ENCODE measurements at regions not wholly inside any gene's neighbourhood (a gene's known extent, or its start where the extent isn't known, plus 50 kb on each side); places are given as distances from the start of the nearest gene placed in this dataset.

- no peaks in the 10 kb centered on the region for H3K9me3 ChIP-seq
Measured at GRCh38 chr10:131396121-131397050, 84.9 kb upstream of the TCERG1L start.

DNA sequence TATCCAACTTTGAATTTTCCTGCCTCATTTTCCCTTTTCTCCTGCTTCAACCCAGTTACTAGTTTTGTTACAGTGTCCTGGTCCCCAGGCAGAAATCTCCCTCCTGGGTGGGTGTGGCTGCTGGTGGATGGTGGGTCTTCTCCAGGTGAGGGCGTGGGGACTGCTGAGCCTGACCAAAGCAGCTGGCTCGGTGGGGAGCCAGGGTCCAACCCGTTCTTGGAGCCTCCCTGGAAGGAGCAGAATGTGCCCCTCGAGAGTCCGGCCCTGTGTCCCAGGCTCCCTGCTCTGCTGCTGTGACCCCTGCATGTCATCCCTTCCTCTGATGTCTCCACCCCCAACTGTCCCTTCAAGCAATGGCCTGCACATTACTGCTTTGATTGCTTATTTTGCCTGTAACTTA, 86.6 kb upstream of the TCERG1L start:
- H3K36me3 ChIP-seq = no peaks in the 10 kb centered on the region
- no peaks in the 10 kb centered on the region for H3K27me3 ChIP-seq
- DNase-seq = no peak
- H3K9me3 ChIP-seq = no peaks in the 10 kb centered on the region
- no peak for TF ChIP-seq CTCF (IDR thresholded peaks at IDR 0.05; ENCODE audit: low read depth, low read length)
- H3K4me1 ChIP-seq = no peaks in the 10 kb centered on the region
- H3K4me3 ChIP-seq (ENCODE audit: low read depth, low read length) = no peak overlapping the region

More at GRCh38 chr10:131396121-131397050, 84.9 kb upstream of the TCERG1L start:
- Histone ChIP-seq H3K4me3 (ENCODE audit: low read depth, low read length) (no peak overlapping the region), H3K27me3 (no peaks in the 10 kb centered on the region), H3K36me3 (no peaks in the 10 kb centered on the region), H3K4me1 (no peaks in the 10 kb centered on the region)
- no peak for TF ChIP-seq CTCF (IDR thresholded peaks at IDR 0.05; ENCODE audit: low read depth, low read length)
- DNase-seq = no peak

DNA sequence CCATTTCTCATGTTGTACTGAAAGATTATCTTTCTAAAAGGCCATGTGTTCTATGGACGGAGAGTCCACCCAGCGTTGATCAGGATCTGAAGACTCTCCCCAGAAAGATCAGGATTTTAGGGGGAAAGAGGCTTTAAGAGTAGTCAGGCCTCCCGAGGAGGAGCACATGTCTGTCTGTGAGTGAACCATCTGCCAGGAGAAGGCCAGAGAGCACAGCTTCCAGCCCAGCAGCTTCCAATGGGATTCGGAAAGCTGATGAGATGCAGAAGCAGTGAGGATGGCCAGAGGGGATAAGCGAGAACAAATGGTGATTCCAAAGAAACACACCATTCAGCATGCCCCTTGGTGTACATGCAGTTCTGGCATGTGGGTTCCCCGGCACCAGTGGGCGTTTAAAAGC, 88.5 kb upstream of the TCERG1L start:
- no peak overlapping the region for H3K4me3 ChIP-seq (ENCODE audit: low read depth, low read length)
- no peaks in the 10 kb centered on the region for H3K4me1 ChIP-seq
- H3K27me3 ChIP-seq = no peaks in the 10 kb centered on the region
- TF ChIP-seq CTCF (IDR thresholded peaks at IDR 0.05; ENCODE audit: low read depth, low read length) = no peak
- DNase-seq = no peak
- H3K36me3 ChIP-seq = no peaks in the 10 kb centered on the region
- H3K9me3 ChIP-seq = no peaks in the 10 kb centered on the region

DNA sequence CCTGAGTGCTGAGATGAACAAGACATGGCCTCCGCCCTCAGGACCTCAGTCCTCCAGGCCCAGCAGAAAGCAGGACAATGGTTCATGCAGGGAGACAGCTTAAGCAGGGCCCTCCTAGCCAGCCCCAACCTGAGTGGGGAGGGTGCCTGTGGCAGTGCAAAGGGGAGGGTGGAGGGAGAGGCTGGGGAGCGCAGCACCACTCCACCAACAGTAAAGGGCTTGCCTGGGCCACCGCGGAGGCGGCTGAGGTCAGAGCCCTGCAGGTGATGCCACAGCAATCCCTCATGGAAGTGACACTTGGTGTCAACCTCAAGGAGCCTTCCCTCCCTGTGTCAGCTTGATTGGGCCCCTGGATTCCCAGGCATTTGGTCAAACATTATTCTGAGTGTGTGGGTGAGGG, 89.0 kb upstream of the TCERG1L start:
- Histone ChIP-seq H3K4me1 (no peaks in the 10 kb centered on the region), H3K36me3 (no peaks in the 10 kb centered on the region), H3K9me3 (no peaks in the 10 kb centered on the region), H3K27me3 (no peaks in the 10 kb centered on the region), H3K4me3 (ENCODE audit: low read depth, low read length) (no peak overlapping the region)
- no peak for TF ChIP-seq CTCF (IDR thresholded peaks at IDR 0.05; ENCODE audit: low read depth, low read length)
- no peak for DNase-seq

GRCh38 chr10:131402771-131403650, 91.5 kb upstream of the TCERG1L start:
- TF ChIP-seq CTCF (IDR thresholded peaks at IDR 0.05; ENCODE audit: low read depth, low read length) = no peak

More at GRCh38 chr10:131402771-131403650, 91.5 kb upstream of the TCERG1L start:
- Histone ChIP-seq H3K4me1 (no peaks in the 10 kb centered on the region), H3K4me3 (ENCODE audit: low read depth, low read length) (no peak overlapping the region), H3K36me3 (no peaks in the 10 kb centered on the region), H3K27me3 (no peaks in the 10 kb centered on the region), H3K9me3 (no peaks in the 10 kb centered on the region)
- DNase-seq = no peak

All from BE2C (cell line).